ENCODE measurements at regions not wholly inside any gene's neighbourhood (a gene's known extent, or its start where the extent isn't known, plus 50 kb on each side); places are given as distances from the start of the nearest gene placed in this dataset.

DNA sequence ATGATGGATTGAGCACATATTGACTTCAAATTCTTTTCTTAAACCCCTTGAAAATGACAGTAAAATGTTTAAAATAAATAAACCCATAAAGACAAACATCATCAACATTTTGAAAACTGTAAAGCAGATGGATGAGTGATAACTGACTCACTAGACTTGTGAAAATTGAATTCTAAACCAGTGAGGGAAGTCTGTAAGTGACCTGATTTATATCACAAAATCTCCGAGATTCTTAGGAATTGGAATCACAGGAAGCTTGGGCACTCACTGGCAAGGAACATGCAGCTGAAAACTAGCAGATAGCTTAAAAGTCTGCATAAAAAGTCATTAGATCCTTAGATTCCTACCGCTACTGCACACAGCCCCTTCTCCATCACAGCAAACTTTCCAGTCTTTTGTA is 51.3 kb upstream of the TSC22D1 start:
- TF ChIP-seq, protein P1, sequence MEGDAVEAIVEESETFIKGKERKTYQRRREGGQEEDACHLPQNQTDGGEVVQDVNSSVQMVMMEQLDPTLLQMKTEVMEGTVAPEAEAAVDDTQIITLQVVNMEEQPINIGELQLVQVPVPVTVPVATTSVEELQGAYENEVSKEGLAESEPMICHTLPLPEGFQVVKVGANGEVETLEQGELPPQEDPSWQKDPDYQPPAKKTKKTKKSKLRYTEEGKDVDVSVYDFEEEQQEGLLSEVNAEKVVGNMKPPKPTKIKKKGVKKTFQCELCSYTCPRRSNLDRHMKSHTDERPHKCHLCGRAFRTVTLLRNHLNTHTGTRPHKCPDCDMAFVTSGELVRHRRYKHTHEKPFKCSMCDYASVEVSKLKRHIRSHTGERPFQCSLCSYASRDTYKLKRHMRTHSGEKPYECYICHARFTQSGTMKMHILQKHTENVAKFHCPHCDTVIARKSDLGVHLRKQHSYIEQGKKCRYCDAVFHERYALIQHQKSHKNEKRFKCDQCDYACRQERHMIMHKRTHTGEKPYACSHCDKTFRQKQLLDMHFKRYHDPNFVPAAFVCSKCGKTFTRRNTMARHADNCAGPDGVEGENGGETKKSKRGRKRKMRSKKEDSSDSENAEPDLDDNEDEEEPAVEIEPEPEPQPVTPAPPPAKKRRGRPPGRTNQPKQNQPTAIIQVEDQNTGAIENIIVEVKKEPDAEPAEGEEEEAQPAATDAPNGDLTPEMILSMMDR (conservative IDR thresholded peaks at IDR 0.05; ENCODE audit: low read depth, low read length): no peak
- no peak for TF ChIP-seq EZH2 (IDR thresholded peaks at IDR 0.05; ENCODE audit: borderline replicate concordance, low read depth, low read length, poor library complexity, severe bottlenecking)
